Ovary (tissue), 3 donors: ENCODE measurements at regions not wholly inside any gene's neighbourhood (a gene's known extent, or its start where the extent isn't known, plus 50 kb on each side); places are given as distances from the start of the nearest gene placed in this dataset.

ENCODE experiments used
- CTCF ChIP-seq, 3 donors: fragments of 450-650 bp in 2 of 3; fragments of 200-600 bp in 1 of 3; IDR thresholded peaks; one replicate each; pipeline versions ENCODE4 v1.5.1 to v1.8.0; 2016 to 2022; ENCODE audit warnings: antibody characterized with exemption in 3 of 3, mild to moderate bottlenecking in 1 of 3
- EP300 ChIP-seq: sonication (generic); formaldehyde crosslinking; IDR thresholded peaks from one replicate; pipeline ENCODE4 v1.6.1; 2017; ENCODE audit warnings: antibody characterized with exemption
- POLR2A ChIP-seq: fragments of 450-650 bp; IDR thresholded peaks from one replicate; pipeline ENCODE4 v1.6.1; 2017; ENCODE audit warnings: antibody characterized with exemption, mild to moderate bottlenecking, moderate library complexity
- donor health status: DM: no; HTN: no; CAD: no.

- TF ChIP-seq CTCF (IDR thresholded peaks at IDR 0.05) (no peak), POLR2A (no peak), EP300 (no peak)
Measured at GRCh38 chr5:155773680-155774079, 553.3 kb upstream of the SGCD start.
